ENCODE measurements at regions not wholly inside any gene's neighbourhood (a gene's known extent, or its start where the extent isn't known, plus 50 kb on each side); places are given as distances from the start of the nearest gene placed in this dataset.

DNA sequence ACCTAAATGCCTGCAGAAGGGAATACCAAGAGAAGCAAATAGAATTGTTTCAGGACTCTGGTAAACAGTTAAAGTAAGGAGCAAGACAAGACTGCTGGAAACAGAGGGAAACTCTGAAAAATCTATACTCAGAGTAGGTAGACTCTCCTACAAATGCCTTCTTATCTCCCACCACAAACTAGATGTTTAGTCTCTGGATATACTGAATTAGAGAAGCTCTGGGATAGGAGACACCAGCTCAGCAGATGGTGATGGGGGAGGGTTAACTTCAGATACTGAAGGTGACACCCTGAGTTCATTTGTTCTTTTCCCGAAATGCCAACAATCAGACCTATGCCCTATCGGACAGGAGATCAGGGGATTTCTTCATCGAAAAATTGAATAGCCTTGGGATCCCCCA, 54.1 kb upstream of the CHD1 start:
- no peaks in the 10 kb centered on the region for H3K36me3 Mint-ChIP-seq
- H3K27ac Mint-ChIP-seq: no peak overlapping the region
- H3K9me3 Mint-ChIP-seq: no peaks in the 10 kb centered on the region

More for the DNA sequence above, 54.1 kb upstream of the CHD1 start:
- Mint-ChIP-seq H3K4me1 (no peaks in the 10 kb centered on the region), H3K27me3 (no peaks in the 10 kb centered on the region), H3K4me3 (no peak overlapping the region)
- ATAC-seq (ENCODE audit: low read depth) (no peak), DNase-seq (ENCODE audit: low spot score in 2 of 2) (no peak)

Data from memory B cell (primary cell).